Kidney tubule cell (primary cell): ENCODE measurements at regions not wholly inside any gene's neighbourhood (a gene's known extent, or its start where the extent isn't known, plus 50 kb on each side); places are given as distances from the start of the nearest gene placed in this dataset.

Experiments used
- DNase-seq: peaks from one replicate; pipeline ENCODE4 v3.0.0-alpha.2; 2018; ENCODE audit warnings: low spot score

DNA sequence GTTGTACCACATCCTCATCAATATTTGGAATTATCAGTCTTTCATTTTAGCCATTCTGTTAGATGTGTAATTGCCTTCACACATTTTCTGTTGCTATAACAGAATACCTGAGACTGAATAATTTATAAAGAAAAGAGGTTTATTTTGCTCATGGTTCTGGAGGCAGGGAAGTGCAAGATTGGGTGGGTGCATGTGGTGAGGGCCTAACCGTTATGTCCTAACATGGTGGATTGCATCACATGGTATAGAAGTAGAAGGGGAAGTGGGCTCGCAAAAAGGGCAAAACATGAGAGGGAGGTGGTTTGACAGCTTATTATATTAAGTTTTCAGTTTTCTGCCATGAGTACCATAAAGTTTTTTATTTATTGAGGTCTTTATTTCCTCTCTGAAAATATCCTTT, 452.0 kb downstream of the ARL4A start:
- no peak for DNase-seq

- DNase-seq: no peak
These were observed 457.2 kb downstream of the ARL4A start for GRCh38 chr7:13144673-13145072.

DNA sequence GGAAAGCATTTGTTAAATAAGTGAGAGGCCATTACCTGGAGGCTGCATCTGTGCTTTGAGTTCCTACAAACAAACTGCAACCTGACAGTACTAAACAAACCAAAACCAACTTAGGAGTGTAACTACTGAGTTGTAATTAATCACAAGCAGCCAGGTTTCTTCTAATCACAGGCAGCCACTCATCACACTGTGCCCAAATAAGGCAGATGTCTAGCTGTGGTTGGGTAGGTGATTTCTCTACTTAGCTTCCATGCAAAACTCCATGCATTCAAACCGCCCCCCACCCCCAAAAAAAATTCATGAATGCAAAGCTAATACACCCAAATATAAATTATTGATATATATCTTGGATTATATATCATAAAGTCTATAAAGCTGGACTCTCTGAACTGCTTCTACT, 461.1 kb downstream of the ARL4A start:
- DNase-seq: no peak

DNA sequence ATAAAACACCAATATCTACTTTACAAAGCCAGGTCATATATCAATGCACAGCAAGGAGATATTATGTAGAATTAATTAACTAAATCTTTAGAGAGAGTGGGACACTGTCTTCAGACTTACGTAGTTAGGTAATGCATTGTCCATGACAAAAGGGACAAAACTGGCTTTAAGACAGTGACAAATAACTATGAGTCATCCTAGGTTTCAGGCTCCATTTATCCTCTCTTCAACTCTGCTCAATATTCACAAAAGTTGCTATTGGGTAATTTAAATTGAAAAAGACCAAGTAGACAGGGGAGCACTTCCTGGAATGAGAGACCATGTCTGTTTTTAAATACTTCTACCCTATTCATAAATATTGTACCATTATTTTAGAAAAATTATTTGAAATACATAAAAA, 464.5 kb downstream of the ARL4A start:
- peak; percentile 11 for DNase-seq

GRCh38 chr7:13152755-13153154, 465.3 kb downstream of the ARL4A start:
- no peak for DNase-seq

DNA sequence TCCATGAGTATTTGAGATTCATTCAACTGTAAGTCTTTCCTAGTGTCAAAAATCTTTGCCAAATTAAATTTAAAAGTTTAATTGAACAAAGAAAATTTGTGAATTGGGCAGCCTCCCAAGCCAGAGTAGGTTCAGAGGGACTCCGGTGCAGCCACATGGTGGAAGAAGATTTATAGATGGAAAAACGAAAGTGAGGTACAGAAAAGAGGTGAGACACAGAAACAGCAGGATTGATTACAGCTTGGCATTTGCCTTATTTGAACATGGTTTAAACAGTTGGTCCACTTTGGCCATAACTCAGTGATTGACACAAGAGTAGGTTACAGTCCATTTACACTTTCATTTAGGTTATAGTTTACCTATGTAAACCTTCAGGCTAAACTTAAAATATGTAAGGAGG, 465.8 kb downstream of the ARL4A start:
- no peak for DNase-seq

DNA sequence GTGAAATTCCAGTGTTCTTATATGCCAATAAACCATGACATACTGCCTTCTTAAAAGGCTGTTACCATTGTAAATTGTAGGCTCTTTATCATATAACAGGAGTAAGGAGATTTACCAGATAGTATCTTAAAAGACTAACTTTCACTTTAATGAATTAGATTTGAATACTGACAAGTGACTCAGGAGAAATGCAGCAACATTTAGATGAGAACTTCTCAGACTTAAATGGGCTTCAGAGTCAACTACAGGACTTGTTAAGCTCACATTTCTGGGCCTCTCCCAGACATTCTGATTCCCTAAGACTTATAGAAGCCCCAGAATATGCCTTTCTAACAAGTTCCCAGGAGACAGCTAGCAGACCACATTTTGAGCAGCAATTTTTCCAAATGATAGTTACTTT, 466.3 kb downstream of the ARL4A start:
- no peak for DNase-seq

DNA sequence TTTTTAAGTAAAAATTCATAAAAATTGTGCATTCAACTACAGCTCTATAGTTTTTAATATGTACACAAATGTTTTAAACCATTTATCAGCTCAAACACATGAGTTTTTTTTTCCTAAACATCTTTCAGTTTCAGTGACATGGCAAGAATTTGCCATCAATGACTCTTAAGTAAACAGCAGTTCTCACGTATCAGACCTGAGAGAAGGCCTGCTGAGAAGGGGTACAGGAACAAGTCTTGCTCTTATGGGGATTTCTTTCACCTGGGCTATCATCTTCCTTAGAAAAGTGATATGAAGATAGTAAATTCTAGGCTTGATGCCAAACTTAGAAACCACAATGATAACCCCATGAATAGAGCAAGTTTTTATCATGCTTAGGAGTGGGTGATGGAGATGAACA, 467.8 kb downstream of the ARL4A start:
- DNase-seq: no peak

DNA sequence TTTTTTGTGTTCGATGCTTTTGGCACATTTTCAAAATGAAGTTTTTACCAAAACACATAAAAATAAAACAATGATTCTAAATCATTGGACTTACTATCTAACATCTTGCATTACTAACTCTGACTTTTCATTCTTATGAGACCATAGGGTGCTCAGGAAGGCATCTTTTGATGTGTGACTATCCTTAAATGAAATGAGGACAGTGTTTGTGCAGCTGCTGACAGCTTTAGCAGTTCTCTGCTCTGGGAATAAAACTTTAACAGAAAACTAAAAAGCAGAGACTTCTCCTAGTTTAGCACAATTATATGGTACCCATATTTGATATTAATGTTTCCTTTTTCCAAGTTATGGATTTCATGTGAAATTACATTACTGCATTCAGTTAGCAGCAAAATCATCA, 471.6 kb downstream of the ARL4A start:
- no peak for DNase-seq

- no peak for DNase-seq
These were observed 472.2 kb downstream of the ARL4A start for GRCh38 chr7:13159467-13160184.

GRCh38 chr7:13161125-13161524, 473.7 kb downstream of the ARL4A start:
- no peak for DNase-seq

GRCh38 chr7:13165854-13166253, 478.4 kb downstream of the ARL4A start:
- DNase-seq: no peak

DNA sequence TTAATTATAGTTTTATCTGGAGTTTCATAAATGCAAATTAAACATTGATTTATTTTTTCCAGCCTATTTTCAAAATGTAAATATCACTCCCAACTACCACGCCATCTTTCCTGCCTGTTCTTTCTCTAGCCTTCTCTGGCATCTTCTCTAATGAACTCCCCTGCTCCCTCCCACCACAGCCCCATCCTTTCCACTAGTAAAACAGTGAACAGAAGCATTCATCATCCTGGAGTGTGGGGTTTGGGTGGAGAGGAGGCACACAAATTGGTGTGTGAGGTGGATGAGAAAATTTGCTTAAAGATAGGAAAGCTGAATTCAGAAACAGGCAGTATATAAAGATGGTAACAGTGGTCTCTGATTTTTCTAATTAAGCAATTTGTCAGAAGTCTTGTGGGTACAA, 479.4 kb downstream of the ARL4A start:
- no peak for DNase-seq

DNA sequence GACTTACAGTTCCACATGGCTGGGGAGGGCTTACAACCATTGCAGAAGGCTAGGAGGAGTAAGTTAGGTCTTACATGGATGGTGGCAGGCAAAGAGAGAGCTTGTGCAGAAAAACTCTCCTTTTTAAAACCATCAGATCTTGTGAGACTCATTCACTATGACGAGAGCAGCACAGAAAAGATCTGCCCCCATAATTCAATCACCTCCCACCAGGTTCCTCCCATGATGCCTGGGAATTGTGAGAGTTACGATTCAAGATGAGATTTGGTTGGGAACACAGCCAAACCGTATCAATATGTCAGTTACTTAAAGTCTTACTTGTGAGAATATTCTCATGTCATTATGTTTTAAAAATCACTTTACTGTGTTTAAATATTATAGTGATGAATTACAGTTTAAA, 481.9 kb downstream of the ARL4A start:
- DNase-seq: no peak

DNA sequence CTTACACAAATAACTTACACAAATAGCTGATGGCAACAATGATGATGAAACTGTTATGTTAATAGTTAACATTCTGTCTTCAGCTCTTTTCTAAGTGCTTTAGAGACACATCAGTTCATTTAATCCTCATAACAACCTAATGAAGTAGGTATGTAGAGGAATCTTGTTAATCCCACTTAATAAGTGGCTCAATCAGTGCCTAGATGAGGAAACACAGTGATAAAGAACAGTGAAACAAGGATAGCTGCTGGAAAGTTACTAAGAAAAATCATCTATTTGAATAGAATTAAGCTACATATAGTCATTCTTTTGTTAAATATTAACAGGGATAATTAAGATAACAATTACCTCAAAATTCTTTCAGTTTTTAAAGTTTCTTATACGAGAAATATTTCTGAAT, 487.6 kb downstream of the ARL4A start:
- DNase-seq: no peak

DNA sequence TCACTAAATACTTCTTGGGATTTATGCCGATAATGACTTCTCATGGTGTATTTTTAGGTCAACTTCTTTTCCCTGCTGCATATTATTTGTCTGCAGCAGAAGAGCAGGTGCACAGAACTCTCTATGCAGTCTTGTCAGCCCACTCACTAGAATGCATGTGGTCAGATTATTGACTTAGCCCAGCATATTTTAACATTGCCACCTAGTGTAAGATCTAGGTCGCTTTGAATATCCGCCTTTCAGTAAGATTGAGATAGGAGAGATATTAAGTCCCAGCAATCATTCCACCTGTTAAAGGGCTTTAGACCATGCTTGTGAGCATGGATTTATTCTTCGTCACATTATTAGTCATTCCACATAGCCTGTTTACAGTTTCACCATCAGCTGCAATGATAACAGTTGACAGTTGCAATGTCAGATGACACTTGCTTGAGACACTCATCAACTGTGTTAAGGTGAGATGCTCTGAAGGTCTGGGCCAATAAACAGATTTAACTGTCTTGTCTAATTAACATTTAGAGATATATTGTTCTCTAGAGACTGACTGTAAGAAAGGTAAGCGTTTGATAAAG, 491.7 kb downstream of the ARL4A start:
- DNase-seq: peak; percentile 12

GRCh38 chr7:13179775-13180523, 492.5 kb downstream of the ARL4A start:
- DNase-seq: no peak

- DNase-seq: peak; percentile 18
These were observed 493.8 kb downstream of the ARL4A start for GRCh38 chr7:13181216-13181615.

DNA sequence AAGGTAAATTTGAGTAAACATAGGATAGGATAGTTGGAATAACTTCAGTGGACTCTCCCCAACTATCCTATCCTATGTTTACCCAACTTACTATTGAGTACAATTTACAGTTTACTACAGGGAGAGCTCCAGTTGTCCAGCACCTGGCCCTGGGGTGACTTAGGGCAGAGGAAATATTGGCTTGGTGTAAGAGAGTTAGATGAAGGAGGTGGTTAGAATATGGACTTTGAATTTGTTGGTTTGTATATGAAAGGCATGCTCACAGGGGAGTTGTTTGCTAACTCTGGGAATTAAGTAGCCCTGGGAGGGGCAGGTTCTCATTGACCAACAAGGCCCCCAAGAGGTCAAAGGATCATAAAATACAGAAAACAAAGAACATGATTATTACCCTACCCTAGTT, 497.7 kb downstream of the ARL4A start:
- DNase-seq: no peak

DNA sequence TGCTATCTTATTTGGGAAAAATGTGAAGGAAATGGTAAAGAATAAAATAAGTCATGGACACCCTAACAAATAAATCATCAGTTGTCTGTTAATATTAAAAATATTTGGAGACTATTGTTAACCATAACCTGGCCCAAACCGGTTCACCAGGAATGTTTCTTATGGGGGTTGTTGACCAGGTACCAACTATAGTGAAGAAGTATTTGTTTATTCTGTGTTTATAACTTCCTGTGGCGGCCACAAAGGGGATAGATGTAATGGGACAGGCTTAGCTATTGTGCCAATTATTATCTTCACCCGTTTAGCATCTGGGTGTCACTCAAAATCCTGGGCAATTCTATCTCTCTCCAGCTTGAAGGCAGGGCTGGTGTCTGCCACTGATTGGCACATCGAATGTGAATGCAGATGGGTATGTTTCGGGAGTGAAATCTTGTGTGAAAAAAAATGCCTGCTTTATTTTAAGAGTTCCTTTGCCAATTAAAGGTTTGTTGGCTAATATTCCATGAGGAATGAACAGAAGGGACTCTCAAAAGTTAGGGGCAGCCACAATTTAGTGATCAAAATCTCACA, 500.9 kb downstream of the ARL4A start:
- no peak for DNase-seq

GRCh38 chr7:13188922-13189321, 501.5 kb downstream of the ARL4A start:
- DNase-seq: no peak

DNA sequence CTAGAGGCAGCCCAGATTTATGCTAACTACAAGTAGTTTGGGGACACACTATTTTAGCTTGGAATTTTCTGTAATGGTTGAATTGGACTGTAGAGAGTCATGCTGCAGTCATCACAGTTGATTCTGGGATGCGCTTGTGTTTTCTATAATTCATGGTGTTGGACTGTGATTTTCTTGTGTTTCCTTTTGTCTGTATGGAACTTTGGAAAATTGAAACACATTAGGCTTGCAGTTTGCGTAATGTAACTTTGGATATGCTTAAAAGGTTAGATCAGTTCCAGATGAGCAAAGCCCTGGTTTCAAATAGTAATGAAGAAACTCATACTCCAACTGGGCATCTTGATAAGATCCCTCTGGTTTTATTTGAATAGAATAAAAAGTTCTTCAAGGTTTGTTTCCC, 502.2 kb downstream of the ARL4A start:
- no peak for DNase-seq

GRCh38 chr7:13197501-13197900, 510.1 kb downstream of the ARL4A start:
- DNase-seq: no peak
